ENCODE measurements at regions not wholly inside any gene's neighbourhood (a gene's known extent, or its start where the extent isn't known, plus 50 kb on each side); places are given as distances from the start of the nearest gene placed in this dataset.

DNA sequence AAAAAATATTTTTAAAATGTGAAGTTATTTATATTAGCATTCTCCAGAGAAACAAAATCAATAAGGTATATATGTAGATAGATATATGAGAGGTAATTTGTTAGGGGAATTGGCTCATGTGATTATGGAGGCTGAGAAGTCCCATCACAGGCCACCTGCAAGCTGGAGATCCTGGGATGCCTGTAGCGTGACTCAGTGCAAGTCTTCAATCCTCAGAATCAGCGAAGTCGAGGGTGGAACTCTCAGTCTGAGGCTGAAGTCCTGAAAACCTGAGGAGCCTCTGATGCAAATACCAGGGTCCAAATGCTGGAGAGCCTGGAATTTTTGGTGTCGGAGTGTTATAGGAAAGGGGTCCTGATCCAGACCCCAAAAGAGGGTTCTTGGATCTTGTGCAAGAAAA lies 658.5 kb downstream of the USP25 start:
- no peak for TF ChIP-seq POLR2A (IDR thresholded peaks at IDR 0.05)
- TF ChIP-seq, protein P1, sequence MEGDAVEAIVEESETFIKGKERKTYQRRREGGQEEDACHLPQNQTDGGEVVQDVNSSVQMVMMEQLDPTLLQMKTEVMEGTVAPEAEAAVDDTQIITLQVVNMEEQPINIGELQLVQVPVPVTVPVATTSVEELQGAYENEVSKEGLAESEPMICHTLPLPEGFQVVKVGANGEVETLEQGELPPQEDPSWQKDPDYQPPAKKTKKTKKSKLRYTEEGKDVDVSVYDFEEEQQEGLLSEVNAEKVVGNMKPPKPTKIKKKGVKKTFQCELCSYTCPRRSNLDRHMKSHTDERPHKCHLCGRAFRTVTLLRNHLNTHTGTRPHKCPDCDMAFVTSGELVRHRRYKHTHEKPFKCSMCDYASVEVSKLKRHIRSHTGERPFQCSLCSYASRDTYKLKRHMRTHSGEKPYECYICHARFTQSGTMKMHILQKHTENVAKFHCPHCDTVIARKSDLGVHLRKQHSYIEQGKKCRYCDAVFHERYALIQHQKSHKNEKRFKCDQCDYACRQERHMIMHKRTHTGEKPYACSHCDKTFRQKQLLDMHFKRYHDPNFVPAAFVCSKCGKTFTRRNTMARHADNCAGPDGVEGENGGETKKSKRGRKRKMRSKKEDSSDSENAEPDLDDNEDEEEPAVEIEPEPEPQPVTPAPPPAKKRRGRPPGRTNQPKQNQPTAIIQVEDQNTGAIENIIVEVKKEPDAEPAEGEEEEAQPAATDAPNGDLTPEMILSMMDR (IDR thresholded peaks at IDR 0.05) = no peak
- no peak for TF ChIP-seq POLR2AphosphoS5 (IDR thresholded peaks at IDR 0.05)
- H3K27ac ChIP-seq = no peak overlapping the region
- intact Hi-C loops (cut with DNase I) = no loop called here
- no peaks in the 10 kb centered on the region for H3K4me1 ChIP-seq (replicated peaks)
- no peaks in the 10 kb centered on the region for H3K27me3 ChIP-seq (replicated peaks; ENCODE audit: insufficient read depth)
- no peak overlapping the region for H3K4me3 ChIP-seq
- no peaks in the 10 kb centered on the region for H3K36me3 ChIP-seq
- 89% methylated on average over 4 of the region's 4 CpGs for WGBS
- no peaks in the 10 kb centered on the region for H3K9me3 ChIP-seq
- DNase-seq (ENCODE audit: low spot score) = no peak

DNA sequence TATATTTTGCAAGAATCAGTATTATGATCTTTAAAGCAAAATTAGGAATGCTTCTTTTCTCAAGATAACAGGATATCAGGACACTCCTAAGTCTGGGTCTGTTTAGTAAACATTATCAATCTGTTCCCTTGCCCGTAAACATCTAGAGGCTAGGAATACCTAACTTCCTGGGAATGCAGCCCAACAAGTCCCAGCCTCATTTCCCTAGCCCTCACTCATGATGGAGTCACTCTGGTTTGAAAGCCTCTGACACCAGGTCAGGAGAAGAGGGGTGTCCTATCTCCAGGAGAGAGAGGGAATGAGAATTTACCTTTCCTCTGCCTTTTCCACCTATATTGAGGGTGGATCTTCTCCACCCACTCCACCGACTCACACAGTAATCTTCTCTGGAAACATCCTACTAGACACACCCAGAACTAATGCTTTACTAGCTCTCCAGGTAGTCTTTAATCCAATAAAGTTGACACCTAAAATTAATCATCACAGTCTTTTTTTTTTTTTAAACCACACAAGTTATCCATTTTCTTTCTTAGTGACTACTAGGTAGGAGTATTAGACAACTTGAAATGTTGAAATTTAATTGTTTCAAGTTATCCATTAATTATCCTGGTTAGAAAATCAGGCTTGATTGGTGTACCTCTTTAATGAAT lies 659.3 kb downstream of the USP25 start:
- H3K27ac ChIP-seq = no peak overlapping the region
- intact Hi-C loops (cut with DNase I) = no loop called here
- no peak overlapping the region for H3K4me3 ChIP-seq
- no peak for DNase-seq (ENCODE audit: low spot score)
- no peaks in the 10 kb centered on the region for H3K9me3 ChIP-seq
- H3K36me3 ChIP-seq = no peaks in the 10 kb centered on the region
- no peak for TF ChIP-seq POLR2A (IDR thresholded peaks at IDR 0.05)
- no peak for TF ChIP-seq POLR2AphosphoS5 (IDR thresholded peaks at IDR 0.05)
- TF ChIP-seq, protein P1 (IDR thresholded peaks at IDR 0.05) = no peak
- H3K27me3 ChIP-seq (replicated peaks; ENCODE audit: insufficient read depth) = no peaks in the 10 kb centered on the region
- WGBS = 69% methylated on average over 2 of the region's 2 CpGs
- H3K4me1 ChIP-seq (replicated peaks) = no peaks in the 10 kb centered on the region

DNA sequence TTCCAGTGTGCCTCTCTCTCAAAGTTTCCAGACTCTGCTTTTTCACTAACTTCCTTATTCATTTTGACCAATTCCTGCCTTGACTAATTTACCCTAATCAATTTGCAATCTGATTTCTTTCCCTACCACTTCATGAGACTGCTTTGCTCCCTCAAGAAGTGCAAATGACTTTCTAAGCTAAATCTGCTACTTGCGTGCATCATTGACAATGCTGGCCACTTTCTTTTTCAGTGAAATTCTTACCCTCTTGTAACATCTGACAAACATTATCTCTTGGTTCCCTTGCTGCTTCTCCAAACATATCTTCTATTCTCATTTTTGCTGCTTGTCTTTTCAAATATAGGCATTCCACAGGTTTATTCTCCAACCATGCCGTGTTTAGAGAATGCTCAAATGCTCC lies 659.9 kb downstream of the USP25 start:
- Histone ChIP-seq H3K4me3 (no peak overlapping the region), H3K36me3 (no peaks in the 10 kb centered on the region), H3K4me1 (replicated peaks) (no peaks in the 10 kb centered on the region), H3K9me3 (no peaks in the 10 kb centered on the region), H3K27ac (no peak overlapping the region), H3K27me3 (replicated peaks; ENCODE audit: insufficient read depth) (no peaks in the 10 kb centered on the region)
- intact Hi-C loops (cut with DNase I) = no loop called here
- WGBS = 98% methylated on average over 2 of the region's 2 CpGs
- no peak for DNase-seq (ENCODE audit: low spot score)
- TF ChIP-seq, protein P1 (IDR thresholded peaks at IDR 0.05) = no peak

DNA sequence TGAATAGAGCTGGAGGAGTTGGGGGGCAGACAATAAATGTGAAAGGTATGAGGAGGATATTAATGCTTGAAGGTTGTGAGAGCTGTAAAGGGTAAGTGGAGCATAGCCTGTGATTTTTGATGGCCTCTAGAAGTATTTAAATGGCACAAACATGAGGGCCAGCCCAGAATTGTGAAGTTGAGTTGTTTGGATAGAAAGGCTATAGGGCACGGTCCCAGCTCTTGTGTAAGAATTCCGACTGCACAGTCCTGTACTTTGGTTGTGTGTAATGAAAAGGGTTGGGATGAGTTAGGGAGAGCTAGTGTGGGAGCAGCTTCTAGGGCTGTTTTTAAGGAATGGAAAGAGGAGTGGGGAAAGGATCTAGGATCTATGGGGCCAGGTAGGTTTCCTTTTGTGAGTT lies 665.5 kb downstream of the USP25 start:
- Histone ChIP-seq H3K4me3 (no peak overlapping the region), H3K27ac (no peak overlapping the region), H3K4me1 (replicated peaks) (no peaks in the 10 kb centered on the region), H3K36me3 (no peaks in the 10 kb centered on the region), H3K9me3 (no peaks in the 10 kb centered on the region), H3K27me3 (replicated peaks; ENCODE audit: insufficient read depth) (no peaks in the 10 kb centered on the region)
- intact Hi-C loops (cut with DNase I) = no loop called here
- TF ChIP-seq POLR2A (IDR thresholded peaks at IDR 0.05) (no peak), POLR2AphosphoS5 (IDR thresholded peaks at IDR 0.05) (no peak)
- TF ChIP-seq, protein P1 (IDR thresholded peaks at IDR 0.05) = no peak
- WGBS = 79% methylated on average over 2 of the region's 2 CpGs
- DNase-seq (ENCODE audit: low spot score) = no peak

DNA sequence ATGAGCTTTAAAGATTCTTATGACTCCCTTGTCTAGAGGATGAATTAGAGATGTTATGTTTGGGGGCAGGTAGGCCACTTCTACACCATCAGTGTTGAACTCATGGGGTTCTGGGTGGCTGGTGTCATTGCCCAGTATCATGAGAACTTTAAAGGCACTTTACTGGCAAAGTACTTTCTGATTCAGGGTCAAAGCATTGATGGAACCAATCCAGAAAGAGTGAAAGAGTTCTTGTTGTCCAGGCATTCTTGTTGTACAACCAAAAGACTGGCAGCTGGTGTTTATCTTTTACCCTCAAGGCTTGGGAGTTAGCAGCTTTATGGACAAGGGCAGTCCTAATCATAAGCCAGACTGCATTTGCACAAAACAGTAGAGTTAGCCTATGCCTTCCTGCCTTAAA lies 673.0 kb downstream of the USP25 start:
- no peak for DNase-seq (ENCODE audit: low spot score)
- H3K9me3 ChIP-seq = no peaks in the 10 kb centered on the region
- H3K27me3 ChIP-seq (replicated peaks; ENCODE audit: insufficient read depth) = no peaks in the 10 kb centered on the region
- intact Hi-C loops (cut with DNase I) = no loop called here
- no peaks in the 10 kb centered on the region for H3K36me3 ChIP-seq
- TF ChIP-seq POLR2AphosphoS5 (IDR thresholded peaks at IDR 0.05) = no peak
- TF ChIP-seq, protein P1 (IDR thresholded peaks at IDR 0.05) = no peak
- TF ChIP-seq POLR2A (IDR thresholded peaks at IDR 0.05) = no peak
- H3K4me1 ChIP-seq (replicated peaks) = no peaks in the 10 kb centered on the region
- no peak overlapping the region for H3K4me3 ChIP-seq
- no peak overlapping the region for H3K27ac ChIP-seq

All from prostate gland (tissue), 2 donors.